Suppressor macrophage treated with lipopolysaccharide for 4 hours (primary cell): ENCODE measurements at regions not wholly inside any gene's neighbourhood (a gene's known extent, or its start where the extent isn't known, plus 50 kb on each side); places are given as distances from the start of the nearest gene placed in this dataset.
A peak's percentile ranks its signal among the peaks of the same experiment; 100 is the strongest.
"Not testable (repeated sequence)": the region's sequence is repeated elsewhere in the genome, so short reads cannot be mapped to it uniquely, and the experiment has no call there.

ENCODE experiments used
- DNase-seq: peaks from one replicate; pipeline ENCODE4 v3.0.0-alpha.2; 2020

GRCh38 chr13:61575973-61576372 is 160.3 kb upstream of the PCDH20 start:
- DNase-seq, result no peak

GRCh38 chr13:61563645-61564044 is 148.0 kb upstream of the PCDH20 start:
- no peak for DNase-seq

GRCh38 chr13:61546911-61547310 is 131.3 kb upstream of the PCDH20 start:
- DNase-seq, result no peak

- DNase-seq, result no peak
Observed at GRCh38 chr13:61546413-61546812, 130.8 kb upstream of the PCDH20 start.

- DNase-seq, result no peak
Observed at GRCh38 chr13:61536433-61536832, 120.8 kb upstream of the PCDH20 start.

GRCh38 chr13:61531383-61532065 is 115.9 kb upstream of the PCDH20 start:
- DNase-seq, result peak; percentile 59

- not testable (repeated sequence) for DNase-seq
Observed at GRCh38 chr13:61519214-61519613, 103.6 kb upstream of the PCDH20 start.

- no peak for DNase-seq
Observed at GRCh38 chr13:61508936-61509335, 93.3 kb upstream of the PCDH20 start.

GRCh38 chr13:61500176-61500575 is 84.5 kb upstream of the PCDH20 start:
- no peak for DNase-seq

GRCh38 chr13:61495648-61496047 is 80.0 kb upstream of the PCDH20 start:
- no peak for DNase-seq

GRCh38 chr13:61493556-61493955 is 77.9 kb upstream of the PCDH20 start:
- not testable (repeated sequence) for DNase-seq

GRCh38 chr13:61486496-61486895 is 70.8 kb upstream of the PCDH20 start:
- DNase-seq, result no peak

- no peak for DNase-seq
Observed at GRCh38 chr13:61485128-61485765, 69.6 kb upstream of the PCDH20 start.

- DNase-seq, result no peak
Observed at GRCh38 chr13:61477619-61478018, 62.0 kb upstream of the PCDH20 start.

- no peak for DNase-seq
Observed at GRCh38 chr13:61470786-61471185, 55.1 kb upstream of the PCDH20 start.

GRCh38 chr13:61466280-61466679 is 50.6 kb upstream of the PCDH20 start:
- no peak for DNase-seq
